Endothelial cell of umbilical vein (primary cell): ENCODE measurements at regions not wholly inside any gene's neighbourhood (a gene's known extent, or its start where the extent isn't known, plus 50 kb on each side); places are given as distances from the start of the nearest gene placed in this dataset.

ENCODE experiments used
- BruUV-seq: library from RNA; stranded (reverse); fragments of 400-500 nt; replicated peaks from 2 replicates; lab custom pipeline; 2021; lab: Mats Ljungman, UMichigan
- CTCF ChIA-PET: fragments of 300-600, 350-600 bp; sonication (Branson Sonifier 250); formaldehyde crosslinking; loops from one replicate; lab custom pipeline; 2021; ENCODE audit warnings: antibody characterized with exemption, inconsistent platforms; lab: Charles Lee
- POLR2A ChIA-PET: fragments of 300-600, 350-600 bp; sonication (Branson Sonifier 250); formaldehyde crosslinking; loops from one replicate; lab custom pipeline; 2021; ENCODE audit warnings: antibody characterized with exemption, inconsistent platforms; lab: Charles Lee
- DNase-seq: peaks from one replicate; pipeline ENCODE4 v3.0.0-alpha.2; 2011; ENCODE audit warnings: low read depth, low spot score
- FAIRE-seq: peaks from 2 replicates; lab custom pipeline; 2011; peaks lifted over from hg19 to GRCh38; lab: Jason Lieb, UNC
- H2AFZ ChIP-seq: 2 replicates; pipeline ENCODE4 v1.6.0; 2012; ENCODE audit warnings: low read depth, low read length, control low read depth, inconsistent platforms
- H3K27ac ChIP-seq: 2 replicates; pipeline ENCODE4 v1.5.1; 2011; ENCODE audit warnings: low read depth, mild to moderate bottlenecking, control low read depth, low read length, moderate library complexity; ENCODE audit not compliant: insufficient read depth
- H3K27me3 ChIP-seq, 2 experiments: 2 replicates each; pipeline versions ENCODE4 v1.6.0 to v1.6.1; 2011; ENCODE audit warnings: low read length in 2 of 2, mixed read lengths in 1 of 2; ENCODE audit not compliant: control insufficient read depth in 2 of 2, insufficient read depth in 2 of 2
- H3K36me3 ChIP-seq, 2 experiments: 2 replicates in 1 of 2; 3 replicates in 1 of 2; pipeline ENCODE4 v1.5.1; 2011; ENCODE audit warnings: low read length in 2 of 2, mild to moderate bottlenecking in 1 of 2, moderate library complexity in 1 of 2; ENCODE audit not compliant: control insufficient read depth in 2 of 2, insufficient read depth in 2 of 2; ENCODE audit errors: extremely low read depth in 1 of 2
- H3K4me1 ChIP-seq: 3 replicates; pipeline ENCODE4 v1.5.1; 2011; ENCODE audit warnings: mild to moderate bottlenecking, low read length; ENCODE audit not compliant: control insufficient read depth, insufficient read depth; ENCODE audit errors: extremely low read depth
- H3K4me2 ChIP-seq: 2 replicates; pipeline ENCODE4 v1.6.1; 2011; ENCODE audit warnings: low read length, control low read depth, mixed read lengths; ENCODE audit not compliant: insufficient read depth
- H3K4me3 ChIP-seq, 3 experiments: fragments of 200-600 bp in 1 of 3; sonication (generic), shearing (Covaris generic) in 1 of 3; replicated peaks in 1 of 3; 2 replicates each; pipeline ENCODE4 v1.5.1; 2011 to 2016; ENCODE audit warnings: control low read depth in 3 of 3, low read length in 3 of 3, mild to moderate bottlenecking in 2 of 3, inconsistent platforms in 1 of 3, low read depth in 1 of 3, moderate library complexity in 1 of 3; ENCODE audit not compliant: insufficient read depth in 1 of 3
- H3K79me2 ChIP-seq: 2 replicates; pipeline ENCODE4 v1.6.0; 2012; ENCODE audit warnings: low read length, inconsistent platforms; ENCODE audit not compliant: control insufficient read depth, insufficient read depth
- H3K9ac ChIP-seq: replicated peaks from 2 replicates; pipeline ENCODE3; 2011; ENCODE audit warnings: low read length, control low read depth; ENCODE audit not compliant: insufficient read depth; ENCODE audit errors: extremely low read depth
- H3K9me1 ChIP-seq: replicated peaks from 3 replicates; pipeline ENCODE4 v1.6.0; 2011; ENCODE audit warnings: mild to moderate bottlenecking, low read length; ENCODE audit not compliant: control insufficient read depth, insufficient read depth; ENCODE audit errors: extremely low read depth
- H3K9me3 ChIP-seq: replicated peaks from 2 replicates; pipeline ENCODE4 v1.5.1; 2012; ENCODE audit warnings: low read length, inconsistent platforms; ENCODE audit not compliant: control insufficient read depth, insufficient read depth
- H4K20me1 ChIP-seq: replicated peaks from 2 replicates; pipeline ENCODE3; 2011; ENCODE audit warnings: mild to moderate bottlenecking, low read length; ENCODE audit not compliant: control insufficient read depth, insufficient read depth; ENCODE audit errors: extremely low read depth
- EZH2 ChIP-seq: IDR thresholded peaks from 2 replicates; pipeline ENCODE4 v1.6.1; 2012; ENCODE audit warnings: borderline replicate concordance, low read depth, mild to moderate bottlenecking, moderate library complexity, low read length, inconsistent platforms; ENCODE audit not compliant: severe bottlenecking
- FOS ChIP-seq: IDR thresholded peaks from 2 replicates; pipeline ENCODE4 v1.6.1; 2011; ENCODE audit warnings: mild to moderate bottlenecking, low read length, moderate library complexity, borderline replicate concordance; ENCODE audit not compliant: insufficient read depth
- GATA2 ChIP-seq: IDR thresholded peaks from 2 replicates; pipeline ENCODE4 v1.7.0; 2011; ENCODE audit warnings: low read depth, mild to moderate bottlenecking, moderate library complexity, mixed read lengths, low read length; ENCODE audit not compliant: insufficient read length, insufficient read depth
- JUN ChIP-seq: IDR thresholded peaks from 2 replicates; pipeline ENCODE4 v1.6.1; 2011; ENCODE audit warnings: borderline replicate concordance, low read depth; ENCODE audit not compliant: insufficient read length, insufficient read depth
- MYC ChIP-seq: IDR thresholded peaks from one replicate; pipeline ENCODE4 v1.6.1; 2011; ENCODE audit warnings: mild to moderate bottlenecking, low read depth, low read length
- POLR2A ChIP-seq: IDR thresholded peaks from 2 replicates; pipeline ENCODE4 v1.6.1; 2012; ENCODE audit warnings: low read depth, mild to moderate bottlenecking, control low read depth, low read length
- POLR2AphosphoS5 ChIP-seq: IDR thresholded peaks from 2 replicates; pipeline ENCODE4 v1.6.1; 2012; ENCODE audit warnings: low read depth, mild to moderate bottlenecking, control low read depth, low read length, moderate library complexity; ENCODE audit not compliant: insufficient read depth
- dilution Hi-C: fragments of 300-500 bp; cut with MboI; formaldehyde crosslinking; loops from one replicate; pipeline ENCODE4 v1.15.0; 2019; ENCODE audit warnings: low sequenced_read_pairs; ENCODE audit not compliant: extremely low pct_ligation_motif_present
- intact Hi-C: fragments of 100-400 bp; cut with micrococcal nuclease; formaldehyde crosslinking; loops from one replicate; pipeline ENCODE4 v1.10.0; 2022
- TF ChIP-seq, protein P1 (sequence below), 2 donors: IDR thresholded peaks; 1 replicate in 1 of 2; 2 replicates in 1 of 2; pipeline ENCODE4 v1.5.1; 2011; ENCODE audit warnings: low read length in 2 of 2, mild to moderate bottlenecking in 2 of 2, moderate library complexity in 2 of 2, control low read depth in 1 of 2, inconsistent platforms in 1 of 2, low read depth in 1 of 2; ENCODE audit not compliant: insufficient read depth in 1 of 2; ENCODE audit errors: extremely low read depth in 1 of 2
- TF ChIP-seq, protein P2 (sequence below): IDR thresholded peaks from 2 replicates; pipeline ENCODE4 v1.6.1; 2011; ENCODE audit not compliant: insufficient read depth, insufficient read length

DNA sequence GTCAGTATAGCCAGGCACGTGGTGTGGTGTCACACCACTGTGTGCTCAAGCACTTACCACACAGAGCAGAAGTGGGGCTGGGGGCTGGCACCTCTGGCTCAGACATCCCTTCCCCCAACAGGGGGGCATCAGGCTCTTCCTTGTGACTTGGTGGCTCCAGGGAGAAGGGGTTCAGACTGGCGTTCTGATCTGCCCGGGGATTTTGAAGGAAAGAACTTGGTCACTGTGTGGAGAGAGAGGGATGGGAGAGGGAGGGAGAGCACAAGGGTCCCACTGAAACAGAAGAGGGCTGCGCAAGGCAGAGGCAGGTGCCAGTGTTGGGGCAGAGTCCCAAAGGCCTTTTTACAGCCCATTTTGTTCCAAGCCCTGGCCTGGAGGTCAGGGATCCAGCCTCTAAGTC is 109.7 kb upstream of the ALDH1B1 start:
- H2AFZ ChIP-seq: no peak overlapping the region
- H3K36me3 ChIP-seq: no peaks in the 10 kb centered on the region
- no TSS peak for BruUV-seq
- no peaks in the 10 kb centered on the region for H3K79me2 ChIP-seq
- no peak overlapping the region for H3K27ac ChIP-seq
- no peaks in the 10 kb centered on the region for H3K9me3 ChIP-seq
- dilution Hi-C loops: no loop called here
- H3K9me1 ChIP-seq: no peaks in the 10 kb centered on the region
- intact Hi-C loops: no loop called here
- no peaks in the 10 kb centered on the region for H3K4me1 ChIP-seq
- H3K9ac ChIP-seq: no peak overlapping the region
- CTCF ChIA-PET: no interaction called here
- DNase-seq (no peak), FAIRE-seq (no peak)
- H3K4me3 ChIP-seq: no peak overlapping the region
- peaks cover 0 to 9% of the 10 kb centered on the region in 2 experiments for H3K27me3 ChIP-seq
- POLR2A ChIA-PET: no interaction called here
- H4K20me1 ChIP-seq: no peaks in the 10 kb centered on the region
- no peak overlapping the region for H3K4me2 ChIP-seq
- TF ChIP-seq POLR2A (no peak), EZH2 (no peak), GATA2 (no peak), JUN (no peak), POLR2AphosphoS5 (no peak), MYC (no peak), FOS (no peak)
- TF ChIP-seq, protein P1, sequence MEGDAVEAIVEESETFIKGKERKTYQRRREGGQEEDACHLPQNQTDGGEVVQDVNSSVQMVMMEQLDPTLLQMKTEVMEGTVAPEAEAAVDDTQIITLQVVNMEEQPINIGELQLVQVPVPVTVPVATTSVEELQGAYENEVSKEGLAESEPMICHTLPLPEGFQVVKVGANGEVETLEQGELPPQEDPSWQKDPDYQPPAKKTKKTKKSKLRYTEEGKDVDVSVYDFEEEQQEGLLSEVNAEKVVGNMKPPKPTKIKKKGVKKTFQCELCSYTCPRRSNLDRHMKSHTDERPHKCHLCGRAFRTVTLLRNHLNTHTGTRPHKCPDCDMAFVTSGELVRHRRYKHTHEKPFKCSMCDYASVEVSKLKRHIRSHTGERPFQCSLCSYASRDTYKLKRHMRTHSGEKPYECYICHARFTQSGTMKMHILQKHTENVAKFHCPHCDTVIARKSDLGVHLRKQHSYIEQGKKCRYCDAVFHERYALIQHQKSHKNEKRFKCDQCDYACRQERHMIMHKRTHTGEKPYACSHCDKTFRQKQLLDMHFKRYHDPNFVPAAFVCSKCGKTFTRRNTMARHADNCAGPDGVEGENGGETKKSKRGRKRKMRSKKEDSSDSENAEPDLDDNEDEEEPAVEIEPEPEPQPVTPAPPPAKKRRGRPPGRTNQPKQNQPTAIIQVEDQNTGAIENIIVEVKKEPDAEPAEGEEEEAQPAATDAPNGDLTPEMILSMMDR (IDR thresholded peaks at IDR 0.05; ENCODE audit: extremely low read depth in 1 of 2, insufficient read depth in 1 of 2, low read depth in 1 of 2, low read length in 2 of 2): no peak
- TF ChIP-seq, protein P2, sequence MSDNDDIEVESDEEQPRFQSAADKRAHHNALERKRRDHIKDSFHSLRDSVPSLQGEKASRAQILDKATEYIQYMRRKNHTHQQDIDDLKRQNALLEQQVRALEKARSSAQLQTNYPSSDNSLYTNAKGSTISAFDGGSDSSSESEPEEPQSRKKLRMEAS: no peak
